ENCODE measurements at regions not wholly inside any gene's neighbourhood (a gene's known extent, or its start where the extent isn't known, plus 50 kb on each side); places are given as distances from the start of the nearest gene placed in this dataset.

- TF ChIP-seq CTCF (IDR thresholded peaks at IDR 0.05; ENCODE audit: insufficient read depth, low read length, poor library complexity, severe bottlenecking) (no peak), EZH2phosphoT487 (conservative IDR thresholded peaks at IDR 0.05; ENCODE audit: low read length) (no peak)
Observed at GRCh38 chr4:187075514-187075913, 351.9 kb upstream of the FAT1 start.

Data from SU-DHL-6 (cell line).